Kidney epithelial cell (primary cell): ENCODE measurements at regions not wholly inside any gene's neighbourhood (a gene's known extent, or its start where the extent isn't known, plus 50 kb on each side); places are given as distances from the start of the nearest gene placed in this dataset.

ENCODE experiments used
- DNase-seq: peaks from one replicate; pipeline ENCODE4 v3.0.0-alpha.2; 2010; ENCODE audit warnings: low read depth
- H3K27me3 ChIP-seq: 2 replicates; pipeline ENCODE4 v1.6.0; 2011; ENCODE audit warnings: low read length; ENCODE audit not compliant: control insufficient read depth, insufficient read depth
- H3K36me3 ChIP-seq: 2 replicates; pipeline ENCODE4 v1.5.1; 2011; ENCODE audit warnings: low read length; ENCODE audit not compliant: control insufficient read depth, insufficient read depth
- H3K4me3 ChIP-seq: 2 replicates; pipeline ENCODE4 v1.5.1; 2011; ENCODE audit warnings: low read depth, mild to moderate bottlenecking, control low read depth, low read length
- CTCF ChIP-seq: IDR thresholded peaks from 2 replicates; pipeline ENCODE4 v1.5.1; 2011; ENCODE audit warnings: mild to moderate bottlenecking, moderate library complexity, low read length, control low read depth, inconsistent platforms; ENCODE audit not compliant: insufficient read depth, poor library complexity, severe bottlenecking

DNA sequence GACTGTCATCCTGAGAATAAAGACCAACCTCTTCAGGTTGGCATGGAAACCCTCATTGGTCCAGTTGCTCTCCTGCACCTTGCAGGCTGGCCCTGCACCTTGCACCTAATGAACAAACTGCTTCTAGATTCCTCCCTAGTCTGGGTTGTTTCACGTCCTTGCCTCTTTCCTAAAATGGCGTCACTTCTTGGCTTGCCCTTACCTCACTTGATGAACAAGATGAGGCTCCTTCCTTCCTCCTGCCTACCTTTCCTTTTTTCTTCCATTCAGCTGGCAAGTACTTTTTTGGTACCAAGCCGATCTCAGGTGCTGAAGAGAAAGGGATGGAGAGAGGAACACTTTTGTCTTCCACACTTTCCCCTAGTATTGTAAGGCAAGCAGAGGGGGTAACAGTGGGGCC is 74.5 kb downstream of the MYCN start:
- no peak for DNase-seq
- TF ChIP-seq CTCF, result no peak
- H3K4me3 ChIP-seq, result no peak overlapping the region
- H3K27me3 ChIP-seq, result peaks cover 35% of the 10 kb centered on the region
- no peaks in the 10 kb centered on the region for H3K36me3 ChIP-seq

GRCh38 chr2:16014041-16014787 is 73.9 kb downstream of the MYCN start:
- Histone ChIP-seq H3K27me3 (peaks cover 35% of the 10 kb centered on the region), H3K4me3 (no peak overlapping the region), H3K36me3 (no peaks in the 10 kb centered on the region)
- no peak for DNase-seq
- no peak for TF ChIP-seq CTCF

DNA sequence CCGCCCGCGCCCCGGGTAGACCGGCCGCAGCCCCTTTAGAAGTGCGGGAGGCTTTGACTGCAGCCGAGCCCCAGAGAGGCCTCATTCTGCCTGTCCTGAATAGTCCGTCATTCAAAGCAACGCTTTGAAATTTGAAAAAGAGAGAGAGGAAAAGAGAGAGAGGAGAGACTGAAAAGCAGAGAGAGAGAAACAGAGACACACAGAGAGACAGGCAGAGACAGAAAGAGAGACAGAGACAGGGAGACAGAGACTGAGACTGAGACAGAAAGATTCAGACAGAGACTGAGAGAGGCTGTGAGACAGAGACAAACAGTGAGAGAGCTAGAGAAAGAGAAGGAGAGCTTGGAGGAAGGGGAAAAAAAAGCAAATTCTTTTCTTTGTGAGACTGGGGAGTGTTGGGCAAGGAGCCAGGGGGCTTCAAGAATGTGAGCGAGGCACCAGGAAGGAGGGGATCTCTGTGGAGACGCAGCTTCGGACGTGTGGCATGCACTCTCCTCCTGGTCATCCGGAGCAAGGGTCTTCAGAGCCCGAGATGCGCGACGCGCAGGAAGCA is 73.1 kb downstream of the MYCN start:
- TF ChIP-seq CTCF, result no peak
- H3K27me3 ChIP-seq, result peaks cover 35% of the 10 kb centered on the region
- no peak for DNase-seq
- no peak overlapping the region for H3K4me3 ChIP-seq
- H3K36me3 ChIP-seq, result no peaks in the 10 kb centered on the region

GRCh38 chr2:16012626-16013358 is 72.4 kb downstream of the MYCN start:
- no peak for DNase-seq
- Histone ChIP-seq H3K27me3 (peaks cover 35% of the 10 kb centered on the region), H3K4me3 (no peak overlapping the region), H3K36me3 (no peaks in the 10 kb centered on the region)
- no peak for TF ChIP-seq CTCF

DNA sequence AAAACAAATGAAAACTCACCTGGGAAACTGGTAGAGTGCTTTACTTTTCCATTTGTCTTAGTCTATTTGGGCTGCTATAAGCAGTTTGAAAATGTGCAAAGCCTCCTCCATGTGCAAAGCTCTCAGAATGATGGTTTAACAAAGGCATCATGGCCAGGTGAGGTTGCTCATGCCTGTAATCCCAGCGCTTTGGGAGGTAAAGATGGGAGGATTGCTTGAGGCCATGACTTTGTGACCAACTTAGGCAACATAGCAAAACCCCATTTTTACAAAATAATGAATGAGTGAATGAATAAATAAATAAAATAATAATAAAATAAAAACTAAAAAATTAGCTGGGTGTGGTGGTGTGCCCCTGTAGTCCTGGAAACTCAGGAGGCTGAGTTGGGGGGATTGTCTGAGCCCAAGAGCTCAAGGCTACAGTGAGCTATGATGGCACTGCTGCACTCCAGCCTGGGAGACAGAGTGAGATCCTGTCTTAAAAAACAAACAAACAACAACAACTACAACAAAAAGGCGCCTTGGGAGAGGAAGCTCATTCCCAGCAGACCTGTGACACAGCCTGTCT is 71.8 kb downstream of the MYCN start:
- TF ChIP-seq CTCF, result no peak
- H3K36me3 ChIP-seq, result no peaks in the 10 kb centered on the region
- DNase-seq, result no peak

More for the DNA sequence above, 71.8 kb downstream of the MYCN start:
- Histone ChIP-seq H3K4me3 (no peak overlapping the region), H3K27me3 (peaks cover 35% of the 10 kb centered on the region)
